Astrocyte of the spinal cord (primary cell): ENCODE measurements at regions not wholly inside any gene's neighbourhood (a gene's known extent, or its start where the extent isn't known, plus 50 kb on each side); places are given as distances from the start of the nearest gene placed in this dataset.

ENCODE experiments used
- DNase-seq: peaks from one replicate; pipeline ENCODE4 v3.0.0; 2011; ENCODE audit warnings: low read depth, low spot score
- H3K4me3 ChIP-seq: 2 replicates; pipeline ENCODE4 v1.5.1; 2011; ENCODE audit warnings: low read depth, mild to moderate bottlenecking, low read length, moderate library complexity
- in situ Hi-C: cut with HindIII; loops from 2 replicates; pipeline ENCODE4 v1.10.0; 2017; ENCODE audit warnings: low sequenced_read_pairs
- TF ChIP-seq, protein P1 (sequence below): IDR thresholded peaks from 2 replicates; pipeline ENCODE4 v1.5.1; 2012; ENCODE audit warnings: low read depth, mild to moderate bottlenecking, low read length, inconsistent platforms

DNA sequence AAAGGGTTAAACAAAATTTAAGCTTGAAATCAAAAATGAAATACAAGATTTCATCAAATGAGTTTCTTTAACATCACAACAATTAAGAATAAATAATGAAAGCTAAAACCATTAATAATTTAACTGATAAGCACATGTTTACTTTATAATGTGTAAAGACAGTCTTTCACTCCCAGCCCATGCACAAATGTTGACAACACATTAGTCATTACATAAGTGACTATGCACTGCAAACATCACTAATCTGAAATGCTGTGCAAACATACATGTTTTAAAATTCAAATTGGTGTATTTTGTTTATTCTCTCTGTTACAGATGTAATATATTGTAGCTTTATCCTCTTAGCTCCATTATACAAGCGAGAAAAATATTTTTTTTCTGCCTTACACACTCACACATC is 220.6 kb upstream of the CPXCR1 start:
- no peak for DNase-seq
- H3K4me3 ChIP-seq, result no peak overlapping the region
- TF ChIP-seq, protein P1, sequence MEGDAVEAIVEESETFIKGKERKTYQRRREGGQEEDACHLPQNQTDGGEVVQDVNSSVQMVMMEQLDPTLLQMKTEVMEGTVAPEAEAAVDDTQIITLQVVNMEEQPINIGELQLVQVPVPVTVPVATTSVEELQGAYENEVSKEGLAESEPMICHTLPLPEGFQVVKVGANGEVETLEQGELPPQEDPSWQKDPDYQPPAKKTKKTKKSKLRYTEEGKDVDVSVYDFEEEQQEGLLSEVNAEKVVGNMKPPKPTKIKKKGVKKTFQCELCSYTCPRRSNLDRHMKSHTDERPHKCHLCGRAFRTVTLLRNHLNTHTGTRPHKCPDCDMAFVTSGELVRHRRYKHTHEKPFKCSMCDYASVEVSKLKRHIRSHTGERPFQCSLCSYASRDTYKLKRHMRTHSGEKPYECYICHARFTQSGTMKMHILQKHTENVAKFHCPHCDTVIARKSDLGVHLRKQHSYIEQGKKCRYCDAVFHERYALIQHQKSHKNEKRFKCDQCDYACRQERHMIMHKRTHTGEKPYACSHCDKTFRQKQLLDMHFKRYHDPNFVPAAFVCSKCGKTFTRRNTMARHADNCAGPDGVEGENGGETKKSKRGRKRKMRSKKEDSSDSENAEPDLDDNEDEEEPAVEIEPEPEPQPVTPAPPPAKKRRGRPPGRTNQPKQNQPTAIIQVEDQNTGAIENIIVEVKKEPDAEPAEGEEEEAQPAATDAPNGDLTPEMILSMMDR, result no peak
- in situ Hi-C loops, result no loop called here

DNA sequence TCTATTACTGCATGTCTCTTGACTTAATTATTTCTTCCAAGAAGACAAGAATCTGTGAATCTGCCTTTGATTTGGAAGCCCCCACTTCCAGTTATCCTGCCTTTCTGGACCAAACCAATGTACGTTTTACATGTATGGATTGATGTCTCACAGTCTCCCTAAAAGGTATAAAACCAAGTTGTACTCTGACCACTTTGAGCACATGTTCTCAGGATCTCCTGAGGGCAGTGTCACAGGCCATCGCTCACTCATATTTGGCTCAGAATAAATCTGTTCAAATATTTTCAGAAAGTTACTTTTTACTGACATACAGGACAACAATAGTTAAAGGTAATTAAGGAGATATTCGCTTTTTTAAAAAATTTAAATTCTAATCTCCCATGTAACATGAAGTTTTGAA is 188.6 kb upstream of the CPXCR1 start:
- DNase-seq, result no peak
- TF ChIP-seq, protein P1, result no peak
- in situ Hi-C loops, result no loop called here
- no peak overlapping the region for H3K4me3 ChIP-seq

DNA sequence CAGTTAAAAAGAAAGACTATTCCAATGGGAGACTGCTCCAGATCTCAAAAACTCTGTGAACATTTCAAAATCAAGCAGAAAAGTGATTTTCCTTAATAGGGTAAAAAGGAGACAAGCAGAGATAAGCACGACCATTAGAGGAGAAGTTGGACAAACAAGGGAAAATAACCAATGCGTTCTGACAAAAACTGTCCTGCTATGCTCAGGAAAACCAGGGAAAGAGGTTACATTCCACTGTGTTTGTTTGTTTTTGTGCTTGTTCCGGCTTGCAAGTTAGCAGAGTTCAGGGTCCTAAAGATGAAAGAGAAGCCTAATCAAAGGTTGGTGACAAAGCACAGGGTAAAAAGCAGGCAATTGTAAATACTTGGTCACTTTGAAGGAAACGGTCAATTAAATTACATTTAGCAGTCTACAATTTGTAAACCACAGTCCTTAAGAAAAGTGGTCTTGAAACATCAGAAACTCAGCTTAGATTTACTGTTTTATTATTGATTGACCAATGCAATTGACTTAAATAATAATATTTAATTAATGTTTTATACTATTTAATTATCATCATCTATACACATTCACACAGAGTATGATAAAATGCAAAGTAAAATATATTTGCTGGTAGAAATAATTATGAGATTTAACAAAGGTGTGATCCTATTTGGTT is 186.2 kb upstream of the CPXCR1 start:
- TF ChIP-seq, protein P1, result no peak
- no peak overlapping the region for H3K4me3 ChIP-seq
- in situ Hi-C loops, result no loop called here
- no peak for DNase-seq

DNA sequence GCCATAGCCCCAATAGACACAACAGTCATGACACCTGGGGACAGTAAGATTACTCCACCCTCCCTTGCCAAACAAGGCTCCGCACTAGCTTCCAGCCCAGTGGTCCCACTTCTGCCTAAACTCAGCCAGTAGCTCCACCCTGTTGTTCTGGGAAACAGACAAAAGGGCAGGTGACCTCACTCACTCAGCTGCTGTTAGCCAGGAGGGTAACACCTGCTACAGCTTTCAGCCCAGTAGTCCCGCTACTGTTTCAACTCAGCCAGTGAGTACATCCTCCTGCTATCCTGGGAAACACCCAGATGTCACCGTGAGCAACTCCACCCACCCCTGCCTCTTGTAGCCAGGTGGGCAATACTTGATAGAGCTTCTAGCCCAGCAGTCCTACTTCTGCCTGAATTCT is 162.7 kb upstream of the CPXCR1 start:
- DNase-seq, result no peak
- H3K4me3 ChIP-seq, result no peak overlapping the region
- in situ Hi-C loops, result no loop called here
- TF ChIP-seq, protein P1, result no peak

DNA sequence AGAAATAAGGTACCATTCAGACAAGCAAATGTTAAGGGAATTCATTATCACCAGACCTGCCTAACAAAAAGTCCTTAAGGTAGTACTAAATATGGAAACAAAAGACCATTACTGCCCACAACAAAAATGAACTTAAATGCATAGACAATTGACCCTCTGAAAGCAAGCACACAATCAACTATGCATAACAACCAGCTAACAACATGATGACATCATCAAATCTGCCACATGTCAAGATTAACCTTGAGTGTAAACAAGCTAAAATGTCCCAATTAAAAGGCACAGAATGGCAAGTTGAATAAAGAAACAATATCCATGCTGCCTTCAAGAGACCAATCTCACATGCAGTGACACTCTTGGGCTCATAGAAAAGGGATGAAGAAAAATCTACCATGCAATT is 160.7 kb upstream of the CPXCR1 start:
- TF ChIP-seq, protein P1, result no peak
- in situ Hi-C loops, result no loop called here
- H3K4me3 ChIP-seq, result no peak overlapping the region
- DNase-seq, result no peak

DNA sequence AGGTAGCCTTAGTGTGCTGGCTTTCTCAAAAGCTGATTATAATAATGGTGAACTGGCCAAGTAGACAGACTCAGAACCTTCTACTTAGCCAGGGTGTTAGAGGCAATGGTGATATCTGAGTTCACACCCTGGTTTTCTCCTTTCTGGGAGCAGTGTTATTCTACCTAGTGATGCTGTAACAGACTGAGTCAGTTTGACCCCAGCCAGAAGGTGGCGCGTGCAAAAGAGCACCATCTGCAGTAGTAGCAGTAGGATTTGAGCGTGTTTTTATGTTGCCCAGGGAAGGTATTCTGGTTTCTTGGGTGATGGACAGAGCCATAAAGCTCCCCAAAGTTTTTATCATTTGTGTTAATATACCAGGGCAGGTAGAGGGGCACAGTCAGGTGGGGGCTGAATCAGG is 143.8 kb upstream of the CPXCR1 start:
- in situ Hi-C loops, result no loop called here
- H3K4me3 ChIP-seq, result no peak overlapping the region
- DNase-seq, result no peak
- TF ChIP-seq, protein P1, result no peak
